OCI-LY7 (cell line): ENCODE measurements at regions not wholly inside any gene's neighbourhood (a gene's known extent, or its start where the extent isn't known, plus 50 kb on each side); places are given as distances from the start of the nearest gene placed in this dataset.

Experiments
- BruUV-seq: library from RNA; stranded (reverse); fragments of 400-500 nt; replicated peaks from 2 replicates; lab custom pipeline; 2021; lab: Mats Ljungman, UMichigan
- CTCF ChIA-PET: fragments of 300-600 bp; sonication (Branson Sonifier 250); formaldehyde crosslinking; loops from one replicate; lab custom pipeline; 2022; ENCODE audit warnings: antibody characterized with exemption; ENCODE audit not compliant: unreplicated experiment; lab: Charles Lee
- POLR2A ChIA-PET: fragments of 300-600 bp; sonication (Branson Sonifier 250); formaldehyde crosslinking; loops from one replicate; lab custom pipeline; 2022; ENCODE audit warnings: antibody characterized with exemption; lab: Charles Lee
- DNase-seq: peaks from one replicate; pipeline ENCODE4 v3.0.0-alpha.2; 2015; ENCODE audit warnings: low spot score
- H2AFZ ChIP-seq: fragments of 200-600 bp; sonication (generic), shearing (Covaris generic); 2 replicates; pipeline ENCODE4 v1.6.1; 2014; ENCODE audit warnings: mild to moderate bottlenecking, antibody characterized with exemption, low read length, moderate library complexity
- H3K27ac ChIP-seq: fragments of 200-600 bp; sonication (generic); 2 replicates; pipeline ENCODE4 v1.5.1; 2014; ENCODE audit warnings: mixed run types, low read depth, mild to moderate bottlenecking, moderate library complexity, low read length, inconsistent platforms; ENCODE audit not compliant: poor library complexity, severe bottlenecking
- H3K36me3 ChIP-seq: fragments of 200-600 bp; sonication (generic); 2 replicates; pipeline ENCODE4 v1.6.1; 2014; ENCODE audit warnings: mild to moderate bottlenecking, antibody characterized with exemption, low read length, moderate library complexity, mixed read lengths; ENCODE audit not compliant: insufficient read depth
- H3K4me1 ChIP-seq: fragments of 200-600 bp; sonication (generic); 2 replicates; pipeline ENCODE4 v1.5.1; 2014; ENCODE audit warnings: mild to moderate bottlenecking, low read length; ENCODE audit not compliant: insufficient read depth, poor library complexity, severe bottlenecking
- H3K4me2 ChIP-seq: fragments of 200-600 bp; sonication (generic); 2 replicates; pipeline ENCODE4 v1.6.1; 2014; ENCODE audit warnings: mild to moderate bottlenecking, low read length
- H3K4me3 ChIP-seq: fragments of 200-600 bp; sonication (generic); 2 replicates; pipeline ENCODE4 v1.5.1; 2014; ENCODE audit warnings: mild to moderate bottlenecking, low read depth, low read length; ENCODE audit not compliant: poor library complexity, severe bottlenecking
- H3K79me2 ChIP-seq: fragments of 200-600 bp; sonication (generic); 2 replicates; pipeline ENCODE4 v1.6.1; 2016; ENCODE audit warnings: low read depth, mild to moderate bottlenecking, low read length, moderate library complexity, mixed read lengths; ENCODE audit not compliant: insufficient read depth
- H3K9me2 ChIP-seq: fragments of 200-600 bp; sonication (generic); 2 replicates; pipeline ENCODE4 v1.6.1; 2016; ENCODE audit warnings: mild to moderate bottlenecking, low read length, mixed read lengths; ENCODE audit not compliant: insufficient read depth
- H3K9me3 ChIP-seq: fragments of 200-600 bp; sonication (generic); 2 replicates; pipeline ENCODE4 v1.6.1; 2014; ENCODE audit warnings: mild to moderate bottlenecking, mixed run types, low read length, mixed read lengths
- H4K20me1 ChIP-seq: fragments of 200-600 bp; sonication (generic); 2 replicates; pipeline ENCODE4 v1.6.1; 2014; ENCODE audit warnings: mild to moderate bottlenecking, antibody characterized with exemption, low read length, moderate library complexity, mixed read lengths; ENCODE audit not compliant: insufficient read depth
- CTCF ChIP-seq: fragments of 200-600 bp; sonication (generic); conservative IDR thresholded peaks from 2 replicates; pipeline ENCODE4 v1.5.1; 2014; ENCODE audit warnings: mild to moderate bottlenecking, antibody characterized with exemption, low read length, moderate library complexity, mixed read lengths
- EZH2phosphoT487 ChIP-seq: fragments of 200-600 bp; sonication (generic); IDR thresholded peaks from 2 replicates; pipeline ENCODE4 v1.6.1; 2018; ENCODE audit warnings: low read depth, borderline replicate concordance, mild to moderate bottlenecking, mixed run types, antibody characterized with exemption, low read length, moderate library complexity, mixed read lengths
- intact Hi-C: fragments of 100-400 bp; cut with micrococcal nuclease; formaldehyde crosslinking; loops from one replicate; pipeline ENCODE4 v1.10.0; 2022; ENCODE audit not compliant: unreplicated experiment

- H3K4me3 ChIP-seq = no peak overlapping the region
- ChIA-PET POLR2A (interaction anchor here (0.6 to 2.5 kb wide), 11 partner anchors 8 to 156 kb away, joined by 3 to 13 read pairs (median 4); no protein-coding TSS in a partner anchor), CTCF (no interaction called here)
- peaks cover 6% of the 10 kb centered on the region for H3K4me1 ChIP-seq
- peaks cover 19% of the 10 kb centered on the region; the same call in 1 of the 2 replicates for H3K9me3 ChIP-seq
- no peak overlapping the region for H2AFZ ChIP-seq
- no peaks in the 10 kb centered on the region for H3K79me2 ChIP-seq
- H3K36me3 ChIP-seq = no peaks in the 10 kb centered on the region; the same call in 1 of the 2 replicates
- no peaks in the 10 kb centered on the region for H3K9me2 ChIP-seq
- no peak overlapping the region for H3K27ac ChIP-seq
- H4K20me1 ChIP-seq = no peaks in the 10 kb centered on the region
- intact Hi-C loops = no loop called here
- BruUV-seq = no TSS peak
- DNase-seq = no peak
- TF ChIP-seq EZH2phosphoT487 (no peak), CTCF (no peak)
- no peak overlapping the region for H3K4me2 ChIP-seq
Measured at GRCh38 chr2:171249689-171250088, 89.0 kb upstream of the TLK1 start.

GRCh38 chr2:171247741-171248662 lies 87.3 kb upstream of the TLK1 start:
- Histone ChIP-seq H2AFZ (peak overlapping the region; percentile 68; the same call in 1 of the 2 replicates), H3K4me3 (no peak overlapping the region), H4K20me1 (no peaks in the 10 kb centered on the region), H3K4me2 (no peak overlapping the region), H3K79me2 (no peaks in the 10 kb centered on the region), H3K9me3 (peaks cover 17% of the 10 kb centered on the region; the same call in 1 of the 2 replicates), H3K27ac (no peak overlapping the region), H3K36me3 (no peaks in the 10 kb centered on the region; the same call in 1 of the 2 replicates), H3K9me2 (no peaks in the 10 kb centered on the region), H3K4me1 (peaks cover 6% of the 10 kb centered on the region)
- intact Hi-C loops = no loop called here
- BruUV-seq = no TSS peak
- CTCF ChIA-PET = interaction anchor here (0.5 kb wide), 1 partner anchor 148 kb away, joined by 3 read pairs; no protein-coding TSS in a partner anchor
- TF ChIP-seq CTCF (no peak), EZH2phosphoT487 (no peak)
- POLR2A ChIA-PET = interaction anchor here (0.9 to 2.5 kb wide), 5 partner anchors 14 to 37 kb away, joined by 3 to 10 read pairs (median 4); no protein-coding TSS in a partner anchor
- DNase-seq = no peak
